Nephron progenitor cell (in vitro differentiated cells): ENCODE measurements at regions not wholly inside any gene's neighbourhood (a gene's known extent, or its start where the extent isn't known, plus 50 kb on each side); places are given as distances from the start of the nearest gene placed in this dataset.
A peak's percentile ranks its signal among the peaks of the same experiment; 100 is the strongest.

ENCODE experiments used
- DNase-seq: peaks from one replicate; pipeline ENCODE4 v3.0.0; 2021
- H3K27ac Mint-ChIP-seq: 2 replicates; pipeline ENCODE4 v1.8.0; 2021; ENCODE audit warnings: mild to moderate bottlenecking, moderate library complexity, mixed read lengths
- H3K27me3 Mint-ChIP-seq: 2 replicates; pipeline ENCODE4 v1.8.0; 2021; ENCODE audit warnings: mild to moderate bottlenecking, low read depth, mixed read lengths; ENCODE audit not compliant: poor library complexity
- H3K36me3 Mint-ChIP-seq: 2 replicates; pipeline ENCODE4 v1.8.0; 2021; ENCODE audit warnings: low read depth, mixed read lengths
- H3K4me1 Mint-ChIP-seq: 2 replicates; pipeline ENCODE4 v1.8.0; 2021; ENCODE audit warnings: mixed read lengths
- H3K4me3 Mint-ChIP-seq: 2 replicates; pipeline ENCODE4 v1.8.0; 2021; ENCODE audit warnings: mild to moderate bottlenecking, moderate library complexity, mixed read lengths
- H3K9me3 Mint-ChIP-seq: 2 replicates; pipeline ENCODE4 v1.8.0; 2021; ENCODE audit warnings: mild to moderate bottlenecking, moderate library complexity, mixed read lengths
- CTCF ChIP-seq: fragments of 200-600 bp; sonication (generic); IDR thresholded peaks from 2 replicates; pipeline ENCODE4 v1.5.0; 2021; ENCODE audit warnings: antibody characterized with exemption

- peaks cover 24% of the 10 kb centered on the region for H3K27me3 Mint-ChIP-seq
- H3K36me3 Mint-ChIP-seq: no peaks in the 10 kb centered on the region
- no peaks in the 10 kb centered on the region for H3K9me3 Mint-ChIP-seq
- no peak for DNase-seq
- H3K4me3 Mint-ChIP-seq: no peak overlapping the region
- H3K4me1 Mint-ChIP-seq: peaks cover 12% of the 10 kb centered on the region
- no peak overlapping the region for H3K27ac Mint-ChIP-seq
- TF ChIP-seq CTCF: no peak
Observed at GRCh38 chr22:49049691-49050090, 778.0 kb downstream of the BRD1 start.

GRCh38 chr22:49048591-49048990 lies 779.1 kb downstream of the BRD1 start:
- Mint-ChIP-seq H3K36me3 (no peaks in the 10 kb centered on the region), H3K27me3 (peaks cover 24% of the 10 kb centered on the region), H3K9me3 (no peaks in the 10 kb centered on the region), H3K4me1 (peaks cover 12% of the 10 kb centered on the region), H3K4me3 (no peak overlapping the region), H3K27ac (no peak overlapping the region)
- no peak for TF ChIP-seq CTCF
- no peak for DNase-seq

GRCh38 chr22:49047447-49047846 lies 780.2 kb downstream of the BRD1 start:
- Mint-ChIP-seq H3K4me1 (peaks cover 12% of the 10 kb centered on the region), H3K27ac (no peak overlapping the region), H3K4me3 (no peak overlapping the region), H3K27me3 (peaks cover 24% of the 10 kb centered on the region), H3K36me3 (no peaks in the 10 kb centered on the region), H3K9me3 (no peaks in the 10 kb centered on the region)
- no peak for TF ChIP-seq CTCF
- no peak for DNase-seq

- no peaks in the 10 kb centered on the region for H3K36me3 Mint-ChIP-seq
- DNase-seq: peak; percentile 84
- TF ChIP-seq CTCF: peak; percentile 76
- no peak overlapping the region for H3K27ac Mint-ChIP-seq
- H3K4me3 Mint-ChIP-seq: no peak overlapping the region
- H3K27me3 Mint-ChIP-seq: peaks cover 24% of the 10 kb centered on the region
- H3K4me1 Mint-ChIP-seq: peaks cover 12% of the 10 kb centered on the region
- no peaks in the 10 kb centered on the region for H3K9me3 Mint-ChIP-seq
Observed at GRCh38 chr22:49046546-49047361, 780.9 kb downstream of the BRD1 start.

- Mint-ChIP-seq H3K36me3 (no peaks in the 10 kb centered on the region), H3K9me3 (no peaks in the 10 kb centered on the region), H3K4me1 (peaks cover 12% of the 10 kb centered on the region), H3K27me3 (peaks cover 23% of the 10 kb centered on the region), H3K27ac (no peak overlapping the region), H3K4me3 (no peak overlapping the region)
- no peak for DNase-seq
- no peak for TF ChIP-seq CTCF
Observed at GRCh38 chr22:49046000-49046545, 781.6 kb downstream of the BRD1 start.

GRCh38 chr22:49045276-49045675 lies 782.4 kb downstream of the BRD1 start:
- Mint-ChIP-seq H3K4me1 (peaks cover 12% of the 10 kb centered on the region), H3K36me3 (no peaks in the 10 kb centered on the region), H3K4me3 (no peak overlapping the region), H3K9me3 (no peaks in the 10 kb centered on the region), H3K27ac (no peak overlapping the region), H3K27me3 (peaks cover 19% of the 10 kb centered on the region)
- DNase-seq: no peak
- no peak for TF ChIP-seq CTCF
